IMR-90 (cell line): ENCODE measurements at regions not wholly inside any gene's neighbourhood (a gene's known extent, or its start where the extent isn't known, plus 50 kb on each side); places are given as distances from the start of the nearest gene placed in this dataset.

Experiments
- ATAC-seq: fragments of 200-7000 bp; cut with Tn5 transposase; 2 replicates; pipeline ENCODE4 v1.9.1; 2020; ENCODE audit warnings: low read depth, mild to moderate bottlenecking, moderate library complexity
- BruUV-seq: library from RNA; stranded (reverse); fragments of 400-500 nt; replicated peaks from 2 replicates; lab custom pipeline; 2021; lab: Mats Ljungman, UMichigan
- CTCF ChIA-PET: fragments of 300-600 bp; formaldehyde crosslinking; extraction: SDS; loops from one replicate; lab custom pipeline; 2021; ENCODE audit warnings: antibody characterized with exemption; lab: Yijun Ruan, JAX
- POLR2A ChIA-PET: fragments of 300-600 bp; sonication (Branson Sonifier 250); formaldehyde crosslinking; loops from one replicate; lab custom pipeline; 2022; ENCODE audit warnings: antibody characterized with exemption; ENCODE audit not compliant: unreplicated experiment; lab: Charles Lee
- DNase-seq: peaks from one replicate; pipeline ENCODE4 v3.0.0; 2013
- H2AFZ ChIP-seq: replicated peaks from 2 replicates; pipeline ENCODE3; 2013; ENCODE audit warnings: low read length, mild to moderate bottlenecking; ENCODE audit not compliant: poor library complexity
- H2AK5ac ChIP-seq: 2 replicates; pipeline ENCODE4 v1.6.1; 2013; ENCODE audit warnings: low read depth, low read length, inconsistent platforms
- H2AK9ac ChIP-seq: replicated peaks from 2 replicates; pipeline ENCODE3; 2013; ENCODE audit warnings: mild to moderate bottlenecking, low read depth, low read length, moderate library complexity; ENCODE audit not compliant: poor library complexity
- H2BK120ac ChIP-seq: 2 replicates; pipeline ENCODE4 v1.6.1; 2013; ENCODE audit warnings: low read depth, low read length, inconsistent platforms
- H2BK15ac ChIP-seq: 3 replicates; pipeline ENCODE4 v1.6.1; 2013; ENCODE audit warnings: low read depth, low read length, inconsistent platforms
- H2BK20ac ChIP-seq: 2 replicates; pipeline ENCODE4 v1.6.1; 2013; ENCODE audit warnings: low read depth, mild to moderate bottlenecking, inconsistent platforms, low read length, moderate library complexity
- H2BK5ac ChIP-seq: 2 replicates; pipeline ENCODE4 v1.6.1; 2013; ENCODE audit warnings: mild to moderate bottlenecking, low read depth, low read length, inconsistent platforms; ENCODE audit not compliant: poor library complexity, severe bottlenecking
- H3K14ac ChIP-seq: replicated peaks from 2 replicates; pipeline ENCODE4 v1.6.1; 2013; ENCODE audit warnings: low read depth, low read length, inconsistent platforms
- H3K18ac ChIP-seq: 2 replicates; pipeline ENCODE4 v1.6.1; 2013; ENCODE audit warnings: low read depth, low read length, control low read depth
- H3K23ac ChIP-seq: 2 replicates; pipeline ENCODE4 v1.6.1; 2013; ENCODE audit warnings: low read depth, low read length, inconsistent platforms
- H3K27ac ChIP-seq: 2 replicates; pipeline ENCODE4 v1.5.1; 2013; ENCODE audit warnings: mild to moderate bottlenecking, control low read depth, low read length; ENCODE audit not compliant: insufficient read depth
- H3K27me3 ChIP-seq: 2 replicates; pipeline ENCODE4 v1.6.1; 2013; ENCODE audit warnings: low read length; ENCODE audit not compliant: control insufficient read depth, insufficient read depth
- H3K36me3 ChIP-seq: 2 replicates; pipeline ENCODE4 v1.6.1; 2013; ENCODE audit warnings: low read length, mixed read lengths; ENCODE audit not compliant: control insufficient read depth, insufficient read depth
- H3K4ac ChIP-seq: 2 replicates; pipeline ENCODE4 v1.6.1; 2013; ENCODE audit warnings: low read depth, low read length, inconsistent platforms
- H3K4me1 ChIP-seq: 2 replicates; pipeline ENCODE4 v1.6.1; 2013; ENCODE audit warnings: low read length, mixed read lengths; ENCODE audit not compliant: control insufficient read depth, insufficient read depth
- H3K4me2 ChIP-seq: 2 replicates; pipeline ENCODE4 v1.6.1; 2013; ENCODE audit warnings: low read depth, mild to moderate bottlenecking, control low read depth, low read length, moderate library complexity
- H3K4me3 ChIP-seq: 2 replicates; pipeline ENCODE4 v1.5.1; 2013; ENCODE audit warnings: low read depth, mild to moderate bottlenecking, control low read depth, low read length, moderate library complexity; ENCODE audit not compliant: insufficient read depth
- H3K56ac ChIP-seq: 2 replicates; pipeline ENCODE4 v1.6.1; 2013; ENCODE audit warnings: low read length, inconsistent platforms; ENCODE audit not compliant: insufficient read depth; ENCODE audit errors: extremely low read depth
- H3K79me1 ChIP-seq, 2 experiments: 2 replicates each; pipeline ENCODE4 v1.6.1; 2013; ENCODE audit warnings: low read length in 2 of 2, inconsistent platforms in 1 of 2, low read depth in 1 of 2
- H3K9ac ChIP-seq: 2 replicates; pipeline ENCODE4 v1.6.1; 2013; ENCODE audit warnings: low read depth, low read length, control low read depth
- H3K9me1 ChIP-seq: 2 replicates; pipeline ENCODE4 v1.6.1; 2013; ENCODE audit warnings: low read length, inconsistent platforms; ENCODE audit not compliant: insufficient read depth
- H3K9me3 ChIP-seq: 2 replicates; pipeline ENCODE4 v1.6.1; 2013; ENCODE audit warnings: low read length; ENCODE audit not compliant: control insufficient read depth, insufficient read depth
- H4K20me1 ChIP-seq: 2 replicates; pipeline ENCODE4 v1.6.1; 2013; ENCODE audit warnings: low read length, inconsistent platforms; ENCODE audit not compliant: insufficient read depth
- H4K5ac ChIP-seq: 2 replicates; pipeline ENCODE4 v1.6.1; 2013; ENCODE audit warnings: mild to moderate bottlenecking, low read depth, low read length, control low read depth
- H4K8ac ChIP-seq, 2 experiments: 2 replicates each; pipeline ENCODE4 v1.6.1; 2013; ENCODE audit warnings: low read depth in 2 of 2, low read length in 2 of 2, control low read depth in 1 of 2, inconsistent platforms in 1 of 2
- H4K91ac ChIP-seq: 2 replicates; pipeline ENCODE4 v1.6.1; 2013; ENCODE audit warnings: low read depth, low read length, inconsistent platforms; ENCODE audit not compliant: insufficient read depth
- BHLHE40 ChIP-seq: fragments of 150-350 bp; IDR thresholded peaks from 2 replicates; pipeline ENCODE4 v1.6.1; 2016; ENCODE audit warnings: mild to moderate bottlenecking, low read depth, low read length
- CEBPB ChIP-seq: IDR thresholded peaks from 2 replicates; pipeline ENCODE4 v1.6.1; 2012; ENCODE audit warnings: low read depth, low read length, improper control_type of control experiment
- CHD1 ChIP-seq: IDR thresholded peaks from 2 replicates; pipeline ENCODE4 v1.6.1; 2012; ENCODE audit warnings: low read depth, low read length, improper control_type of control experiment
- CTCF ChIP-seq: conservative IDR thresholded peaks from 2 replicates; pipeline ENCODE4 v1.5.1; 2012; ENCODE audit warnings: mild to moderate bottlenecking, low read depth, low read length, improper control_type of control experiment
- ELK1 ChIP-seq: fragments of 150-350 bp; IDR thresholded peaks from 2 replicates; pipeline ENCODE4 v1.6.1; 2016; ENCODE audit warnings: low read depth, mild to moderate bottlenecking, low read length, moderate library complexity, borderline replicate concordance
- MAFK ChIP-seq: IDR thresholded peaks from 2 replicates; pipeline ENCODE4 v1.6.1; 2012; ENCODE audit warnings: low read depth, low read length, improper control_type of control experiment
- MAZ ChIP-seq: IDR thresholded peaks from 2 replicates; pipeline ENCODE4 v1.6.1; 2012; ENCODE audit warnings: low read depth, mild to moderate bottlenecking, low read length, improper control_type of control experiment, moderate library complexity, borderline replicate concordance
- MXI1 ChIP-seq: IDR thresholded peaks from 2 replicates; pipeline ENCODE4 v1.6.1; 2012; ENCODE audit warnings: low read depth, mild to moderate bottlenecking, low read length, moderate library complexity, borderline replicate concordance
- NFE2L2 ChIP-seq: fragments of 150-350 bp; IDR thresholded peaks from 2 replicates; pipeline ENCODE4 v1.6.1; 2016; ENCODE audit warnings: low read depth, mild to moderate bottlenecking, low read length
- POLR2A ChIP-seq: IDR thresholded peaks from 2 replicates; pipeline ENCODE4 v1.6.1; 2012; ENCODE audit warnings: mild to moderate bottlenecking, low read depth, low read length
- RAD21 ChIP-seq: IDR thresholded peaks from 2 replicates; pipeline ENCODE4 v1.6.1; 2012; ENCODE audit warnings: low read length, improper control_type of control experiment
- SMC3 ChIP-seq: fragments of 150-350 bp; IDR thresholded peaks from 2 replicates; pipeline ENCODE4 v1.6.1; 2016; ENCODE audit warnings: low read depth, mild to moderate bottlenecking, antibody characterized with exemption, low read length, moderate library complexity
- USF2 ChIP-seq: fragments of 150-350 bp; IDR thresholded peaks from 2 replicates; pipeline ENCODE4 v1.6.1; 2017; ENCODE audit warnings: mild to moderate bottlenecking, antibody characterized with exemption, low read length, low read depth
- WGBS, 2 experiments: methylation state at CpG; one replicate each; pipeline versions ENCODE4 v1.1.5 to v1.1.7; 2013; ENCODE audit warnings: missing lambda C conversion rate in 2 of 2; ENCODE audit not compliant: insufficient read length in 1 of 2; ENCODE audit errors: extremely low coverage in 2 of 2; 5-methylcytosine and 5-hydroxymethylcytosine counted together
- dilution Hi-C: fragments of 300-500 bp; cut with HindIII; formaldehyde crosslinking; loops from one replicate; pipeline ENCODE4 v1.14.3; 2018; ENCODE audit warnings: low sequenced_read_pairs; ENCODE audit not compliant: unreplicated experiment
- in situ Hi-C: fragments of 300-500 bp; cut with MboI; formaldehyde crosslinking; loops from 3 replicates; pipeline ENCODE4 v1.14.3; 2019; ENCODE audit warnings: low sequenced_read_pairs, inconsistent platforms, mixed read lengths
- intact Hi-C: fragments of 100-400 bp; cut with micrococcal nuclease; formaldehyde crosslinking; loops from 2 replicates; pipeline ENCODE4 v1.10.0; 2022

- H3K4ac ChIP-seq, result no peak overlapping the region
These were observed 142.5 kb upstream of the ARID2 start for GRCh38 chr12:45587012-45587411.

More at GRCh38 chr12:45587012-45587411, 142.5 kb upstream of the ARID2 start:
- Histone ChIP-seq H2BK5ac (no peak overlapping the region), H2BK20ac (no peak overlapping the region), H3K14ac (no peak overlapping the region), H3K4me2 (no peak overlapping the region), H2BK15ac (no peak overlapping the region), H3K9me1 (no peaks in the 10 kb centered on the region; the same call in 1 of the 2 replicates), H3K18ac (no peak overlapping the region), H3K4me1 (no peaks in the 10 kb centered on the region), H3K79me1 (no peaks in the 10 kb centered on the region), H3K23ac (no peak overlapping the region), H3K9ac (no peak overlapping the region), H3K36me3 (no peaks in the 10 kb centered on the region), H3K9me3 (peaks cover 4% of the 10 kb centered on the region; the same call in 1 of the 2 replicates), H3K27ac (no peak overlapping the region), H2BK120ac (no peak overlapping the region), H2AFZ (no peak overlapping the region), H3K27me3 (peaks cover 2% of the 10 kb centered on the region), H4K91ac (no peak overlapping the region), H4K20me1 (no peaks in the 10 kb centered on the region), H2AK9ac (no peak overlapping the region), H2AK5ac (no peak overlapping the region), H3K56ac (no peak overlapping the region), H4K8ac (no peak overlapping the region), H3K4me3 (no peak overlapping the region), H4K5ac (no peak overlapping the region)
- POLR2A ChIA-PET, result no interaction called here
- dilution Hi-C loops, result no loop called here
- TF ChIP-seq BHLHE40 (no peak), MAFK (no peak), CTCF (no peak), USF2 (no peak), CEBPB (no peak), CHD1 (no peak), POLR2A (no peak), MAZ (no peak), RAD21 (no peak), ELK1 (no peak), MXI1 (no peak), SMC3 (no peak), NFE2L2 (no peak)
- DNase-seq, result no peak
- CTCF ChIA-PET, result no interaction called here
- WGBS, 2 experiments, result no CpG with 5 or more reads among the region's 2 CpGs
- ATAC-seq, result no peak
- intact Hi-C loops, result no loop called here
- no TSS peak for BruUV-seq
- in situ Hi-C loops, result no loop called here
